ENCODE measurements at regions not wholly inside any gene's neighbourhood (a gene's known extent, or its start where the extent isn't known, plus 50 kb on each side); places are given as distances from the start of the nearest gene placed in this dataset.

DNA sequence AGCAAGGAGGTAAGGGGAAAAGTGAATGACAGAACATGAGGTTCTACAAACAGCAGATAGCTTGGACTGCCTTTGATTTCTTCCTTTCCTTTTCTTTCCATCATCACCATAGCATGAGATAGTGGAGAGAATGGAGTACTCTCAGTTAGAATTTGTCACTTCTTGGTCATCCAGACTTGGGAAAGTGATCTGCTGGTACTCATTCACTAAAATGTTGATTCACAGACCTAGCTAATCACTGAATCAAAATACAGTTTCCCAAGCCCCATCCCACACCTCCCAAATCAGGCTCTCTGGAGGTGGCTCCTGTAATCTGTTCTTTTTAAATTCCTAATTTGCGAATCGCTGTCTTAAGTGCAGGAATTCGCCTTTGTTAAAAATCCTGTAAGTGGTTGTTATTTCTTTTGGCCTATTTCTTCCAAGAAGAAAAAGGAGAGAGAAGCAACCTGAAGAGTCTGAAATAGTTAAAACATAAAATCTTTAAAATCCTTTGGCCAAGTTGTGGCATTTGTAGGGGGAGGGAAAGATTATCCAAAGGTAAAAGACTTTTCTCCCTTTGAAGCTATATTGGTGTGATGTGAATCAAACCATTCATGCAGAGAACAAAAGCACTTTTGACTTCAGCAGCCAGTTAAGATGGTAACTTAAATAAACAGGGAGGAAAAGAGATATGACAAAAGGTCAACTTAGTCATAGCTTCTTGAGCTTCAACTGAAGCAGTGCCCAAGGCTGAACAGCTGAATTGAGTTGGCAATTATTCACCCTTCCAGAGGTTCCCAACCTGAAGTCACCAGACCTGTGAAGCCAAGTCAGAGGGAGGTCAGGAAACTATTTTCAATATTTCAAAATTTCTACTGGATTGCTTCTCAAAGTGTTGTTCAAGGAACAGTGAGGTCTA is 255.1 kb upstream of the KRR1 start:
- no peaks in the 10 kb centered on the region for H3K4me1 ChIP-seq
- H3K27me3 ChIP-seq = no peaks in the 10 kb centered on the region
- H3K4me3 ChIP-seq = no peak overlapping the region
- H3K36me3 ChIP-seq = no peaks in the 10 kb centered on the region
- no peak for TF ChIP-seq POLR2AphosphoS5 (IDR thresholded peaks at IDR 0.05; ENCODE audit: insufficient read depth in 1 of 2, low read depth in 1 of 2)
- TF ChIP-seq, protein P1, sequence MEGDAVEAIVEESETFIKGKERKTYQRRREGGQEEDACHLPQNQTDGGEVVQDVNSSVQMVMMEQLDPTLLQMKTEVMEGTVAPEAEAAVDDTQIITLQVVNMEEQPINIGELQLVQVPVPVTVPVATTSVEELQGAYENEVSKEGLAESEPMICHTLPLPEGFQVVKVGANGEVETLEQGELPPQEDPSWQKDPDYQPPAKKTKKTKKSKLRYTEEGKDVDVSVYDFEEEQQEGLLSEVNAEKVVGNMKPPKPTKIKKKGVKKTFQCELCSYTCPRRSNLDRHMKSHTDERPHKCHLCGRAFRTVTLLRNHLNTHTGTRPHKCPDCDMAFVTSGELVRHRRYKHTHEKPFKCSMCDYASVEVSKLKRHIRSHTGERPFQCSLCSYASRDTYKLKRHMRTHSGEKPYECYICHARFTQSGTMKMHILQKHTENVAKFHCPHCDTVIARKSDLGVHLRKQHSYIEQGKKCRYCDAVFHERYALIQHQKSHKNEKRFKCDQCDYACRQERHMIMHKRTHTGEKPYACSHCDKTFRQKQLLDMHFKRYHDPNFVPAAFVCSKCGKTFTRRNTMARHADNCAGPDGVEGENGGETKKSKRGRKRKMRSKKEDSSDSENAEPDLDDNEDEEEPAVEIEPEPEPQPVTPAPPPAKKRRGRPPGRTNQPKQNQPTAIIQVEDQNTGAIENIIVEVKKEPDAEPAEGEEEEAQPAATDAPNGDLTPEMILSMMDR (IDR thresholded peaks at IDR 0.05) = no peak
- TF ChIP-seq POLR2A (IDR thresholded peaks at IDR 0.05) = no peak
- H3K9me3 ChIP-seq = no peaks in the 10 kb centered on the region
- DNase-seq (ENCODE audit: extremely low spot score in 2 of 2) = no peak
- no peak overlapping the region for H3K27ac ChIP-seq
- intact Hi-C loops (cut with DNase I) = no loop called here

DNA sequence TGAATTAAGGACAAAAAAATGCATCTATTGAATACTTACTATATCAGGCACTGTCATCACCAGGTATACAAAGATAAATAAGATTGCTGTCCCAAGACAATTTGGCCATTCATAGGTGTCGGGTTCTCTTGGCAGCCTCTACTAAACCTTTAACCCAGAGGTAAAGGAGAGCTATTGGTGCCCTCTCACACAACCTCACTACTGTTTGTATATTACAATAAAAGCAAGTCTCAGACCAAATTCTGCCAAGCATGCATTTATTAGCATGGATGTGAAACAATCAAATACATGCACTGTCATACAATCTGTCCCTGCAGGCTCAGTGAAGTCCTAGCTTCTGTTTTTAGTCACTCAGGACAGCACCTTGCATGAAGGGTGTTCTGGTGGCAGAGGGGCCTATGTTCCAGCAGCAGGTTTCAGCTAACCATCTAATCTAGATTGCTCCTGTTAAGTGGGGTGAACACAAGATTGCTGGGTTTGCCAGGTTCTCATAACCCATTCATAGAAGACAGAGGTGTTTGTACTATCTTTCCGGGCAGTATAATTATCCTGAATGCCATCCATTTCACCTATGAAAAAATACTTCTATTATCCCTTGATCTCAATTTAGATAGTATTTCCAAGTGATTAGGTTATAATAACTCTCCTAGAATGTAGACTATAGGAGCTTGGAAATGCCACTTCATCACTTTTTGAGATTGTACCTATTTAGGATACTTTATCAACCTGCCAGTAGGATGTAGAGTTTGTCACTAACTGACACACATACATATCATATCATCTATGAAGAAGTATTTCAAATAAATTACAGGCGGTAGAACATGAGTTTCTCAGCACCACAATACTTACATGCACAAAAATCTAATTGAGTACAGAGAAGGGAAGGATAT is 254.0 kb upstream of the KRR1 start:
- Histone ChIP-seq H3K27me3 (no peaks in the 10 kb centered on the region), H3K4me1 (no peaks in the 10 kb centered on the region), H3K4me3 (no peak overlapping the region), H3K36me3 (no peaks in the 10 kb centered on the region), H3K27ac (no peak overlapping the region), H3K9me3 (no peaks in the 10 kb centered on the region)
- no peak for DNase-seq (ENCODE audit: extremely low spot score in 2 of 2)
- TF ChIP-seq POLR2A (IDR thresholded peaks at IDR 0.05) (no peak), POLR2AphosphoS5 (IDR thresholded peaks at IDR 0.05; ENCODE audit: insufficient read depth in 1 of 2, low read depth in 1 of 2) (no peak)
- TF ChIP-seq, protein P1 (IDR thresholded peaks at IDR 0.05) = no peak
- intact Hi-C loops (cut with DNase I) = no loop called here

DNA sequence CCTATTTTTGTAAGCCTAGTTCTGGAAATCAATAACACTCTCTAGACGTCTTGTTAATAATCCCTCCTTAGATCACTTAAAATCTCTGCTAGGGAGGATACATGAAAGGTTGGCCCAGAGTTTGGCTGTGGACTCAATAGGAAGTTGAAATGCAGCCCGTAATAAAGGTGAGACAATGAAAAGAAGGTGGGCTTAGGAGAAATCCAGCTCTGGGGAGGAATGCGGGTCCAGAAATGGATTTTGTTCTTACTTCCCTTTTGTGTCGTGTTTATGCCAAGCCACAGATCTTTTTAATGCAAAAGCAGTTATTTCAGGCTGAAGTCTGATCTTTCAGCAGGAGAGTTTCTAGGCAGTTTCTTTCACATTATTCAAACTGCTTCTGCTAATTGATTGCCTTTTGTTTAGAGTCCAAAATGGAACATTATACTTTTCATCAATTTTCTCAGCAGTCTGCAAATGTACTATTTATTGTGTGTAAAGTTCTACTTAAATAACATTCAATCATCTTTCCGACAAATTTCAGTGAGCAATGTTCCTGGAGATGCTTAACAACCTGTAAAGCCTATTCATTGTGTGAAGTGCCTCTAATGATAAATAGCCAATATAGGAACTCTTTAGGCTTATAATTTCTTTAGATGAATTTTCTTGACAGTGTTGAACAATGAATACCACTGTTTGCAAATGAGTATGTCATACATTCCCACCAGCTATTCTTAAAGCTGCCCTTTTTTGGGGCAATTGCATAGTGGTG is 252.9 kb upstream of the KRR1 start:
- no peak for DNase-seq (ENCODE audit: extremely low spot score in 2 of 2)
- intact Hi-C loops (cut with DNase I) = no loop called here
- H3K4me3 ChIP-seq = no peak overlapping the region
- no peaks in the 10 kb centered on the region for H3K27me3 ChIP-seq
- H3K27ac ChIP-seq = no peak overlapping the region
- H3K4me1 ChIP-seq = no peaks in the 10 kb centered on the region
- no peak for TF ChIP-seq POLR2A (IDR thresholded peaks at IDR 0.05)
- TF ChIP-seq POLR2AphosphoS5 (IDR thresholded peaks at IDR 0.05; ENCODE audit: insufficient read depth in 1 of 2, low read depth in 1 of 2) = no peak
- TF ChIP-seq, protein P1 (IDR thresholded peaks at IDR 0.05) = no peak
- H3K36me3 ChIP-seq = no peaks in the 10 kb centered on the region
- no peaks in the 10 kb centered on the region for H3K9me3 ChIP-seq

DNA sequence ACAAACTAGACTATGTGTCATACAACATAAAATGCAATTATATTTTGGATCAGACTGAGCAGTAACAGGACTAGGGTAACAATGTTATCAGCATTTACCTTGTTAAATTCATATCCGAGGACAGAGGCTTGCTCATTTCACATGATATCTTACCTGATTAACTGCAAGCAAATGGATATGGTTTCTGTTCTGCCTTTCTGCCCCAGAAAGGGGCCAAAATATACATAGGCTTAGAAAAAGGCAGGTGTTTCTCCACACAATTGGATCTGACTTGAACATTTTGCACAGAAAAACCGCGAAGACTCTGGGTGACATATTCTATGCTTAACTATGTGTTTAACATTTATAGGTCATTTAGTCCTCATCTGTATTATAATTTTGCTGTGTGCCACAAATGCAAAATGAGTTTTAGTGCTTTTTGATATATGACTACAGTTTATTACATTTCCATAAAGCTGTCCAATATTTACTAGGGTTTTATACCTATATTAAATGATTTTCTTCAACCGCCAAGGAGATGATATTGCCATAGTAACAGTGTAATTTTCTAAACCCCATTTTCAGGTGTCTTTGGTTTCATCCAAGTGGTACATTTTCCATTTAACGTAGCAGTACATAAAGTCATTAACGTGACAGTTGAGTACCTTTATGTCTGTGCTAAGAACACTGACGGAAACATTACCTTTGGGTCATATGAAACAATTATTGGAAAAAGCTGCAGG is 249.3 kb upstream of the KRR1 start:
- intact Hi-C loops (cut with DNase I) = no loop called here
- no peaks in the 10 kb centered on the region for H3K9me3 ChIP-seq
- no peaks in the 10 kb centered on the region for H3K36me3 ChIP-seq
- no peak overlapping the region for H3K4me3 ChIP-seq
- no peaks in the 10 kb centered on the region for H3K4me1 ChIP-seq
- DNase-seq (ENCODE audit: extremely low spot score in 2 of 2) = no peak
- no peaks in the 10 kb centered on the region for H3K27me3 ChIP-seq
- TF ChIP-seq POLR2A (IDR thresholded peaks at IDR 0.05) (no peak), POLR2AphosphoS5 (IDR thresholded peaks at IDR 0.05; ENCODE audit: insufficient read depth in 1 of 2, low read depth in 1 of 2) (no peak)
- TF ChIP-seq, protein P1 (IDR thresholded peaks at IDR 0.05) = no peak
- H3K27ac ChIP-seq = no peak overlapping the region

All from vagina (tissue), 2 donors.